Breast epithelium (tissue), 4 donors: ENCODE measurements at regions not wholly inside any gene's neighbourhood (a gene's known extent, or its start where the extent isn't known, plus 50 kb on each side); places are given as distances from the start of the nearest gene placed in this dataset.

ENCODE experiments used
- DNase-seq, 2 donors: peaks; one replicate each; pipeline ENCODE4 v3.0.0-alpha.2; 2019; ENCODE audit warnings: low spot score in 2 of 2
- H3K27ac ChIP-seq, 2 donors: fragments of 200-600 bp; sonication (generic) in 1 of 2; one replicate each; pipeline ENCODE4 v1.5.1; 2016 to 2019; ENCODE audit warnings: mild to moderate bottlenecking in 1 of 2
- H3K27me3 ChIP-seq, 2 donors: fragments of 200-600 bp; sonication (generic) in 1 of 2; one replicate each; pipeline versions ENCODE4 v1.5.1 to v1.6.0; 2017 to 2019; ENCODE audit warnings: control low read depth in 1 of 2, mild to moderate bottlenecking in 1 of 2
- H3K36me3 ChIP-seq: fragments of 200-600 bp; one replicate; pipeline ENCODE4 v1.5.1; 2019
- H3K4me1 ChIP-seq, 2 donors: fragments of 200-600 bp; sonication (generic); one replicate each; pipeline ENCODE4 v1.5.1; 2016 to 2019; ENCODE audit warnings: control low read depth in 1 of 2
- H3K4me3 ChIP-seq, 3 donors: fragments of 200-600 bp; sonication (generic); 1 replicate in 2 of 3; 2 replicates in 1 of 3; pipeline ENCODE4 v1.5.1; 2016 to 2019; ENCODE audit warnings: mild to moderate bottlenecking in 3 of 3, moderate library complexity in 2 of 3
- H3K9me3 ChIP-seq, 2 donors: fragments of 200-600 bp; sonication (generic) in 1 of 2; one replicate each; pipeline ENCODE4 v1.5.1; 2016 to 2019; ENCODE audit warnings: control low read depth in 1 of 2
- POLR2A ChIP-seq: fragments of 450-650 bp; IDR thresholded peaks from one replicate; pipeline ENCODE4 v1.6.1; 2016; ENCODE audit warnings: antibody characterized with exemption, mild to moderate bottlenecking, moderate library complexity
- POLR2AphosphoS5 ChIP-seq, 3 donors: sonication (generic); formaldehyde crosslinking; IDR thresholded peaks; one replicate each; pipeline ENCODE4 v1.6.1; 2017; ENCODE audit warnings: antibody characterized with exemption in 3 of 3
- intact Hi-C: fragments of 100-400 bp; cut with DNase I; formaldehyde crosslinking; loops from one replicate; pipeline ENCODE4 v1.15.1; 2023; ENCODE audit warnings: low total_unique reads
- TF ChIP-seq, protein P1 (sequence below), 3 donors: fragments of 450-650 bp; IDR thresholded peaks; one replicate each; pipeline ENCODE4 v1.5.1; 2016 to 2017; ENCODE audit warnings: antibody characterized with exemption in 3 of 3, mild to moderate bottlenecking in 3 of 3, moderate library complexity in 3 of 3

DNA sequence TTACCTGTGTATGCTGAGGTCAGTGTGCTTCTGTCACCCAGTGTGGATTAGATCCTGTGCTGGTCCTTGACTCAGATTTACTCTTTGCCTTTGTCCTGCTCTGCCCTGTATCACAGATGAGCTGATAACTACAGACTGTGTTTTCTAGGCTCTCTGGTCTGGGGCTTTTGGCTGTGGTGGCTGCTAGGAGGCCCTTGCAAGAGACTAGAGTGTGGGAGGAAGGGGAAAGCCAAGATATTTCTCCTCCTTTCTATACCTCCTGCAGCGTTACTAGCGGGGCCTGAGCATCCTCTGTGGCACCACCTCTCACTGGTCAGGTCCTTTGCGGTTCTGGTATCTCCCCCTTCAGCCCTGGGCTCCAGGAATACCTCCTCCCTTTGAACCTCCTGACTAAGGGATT, 282.3 kb upstream of the TBC1D5 start:
- intact Hi-C loops = no loop called here
- TF ChIP-seq, protein P1, sequence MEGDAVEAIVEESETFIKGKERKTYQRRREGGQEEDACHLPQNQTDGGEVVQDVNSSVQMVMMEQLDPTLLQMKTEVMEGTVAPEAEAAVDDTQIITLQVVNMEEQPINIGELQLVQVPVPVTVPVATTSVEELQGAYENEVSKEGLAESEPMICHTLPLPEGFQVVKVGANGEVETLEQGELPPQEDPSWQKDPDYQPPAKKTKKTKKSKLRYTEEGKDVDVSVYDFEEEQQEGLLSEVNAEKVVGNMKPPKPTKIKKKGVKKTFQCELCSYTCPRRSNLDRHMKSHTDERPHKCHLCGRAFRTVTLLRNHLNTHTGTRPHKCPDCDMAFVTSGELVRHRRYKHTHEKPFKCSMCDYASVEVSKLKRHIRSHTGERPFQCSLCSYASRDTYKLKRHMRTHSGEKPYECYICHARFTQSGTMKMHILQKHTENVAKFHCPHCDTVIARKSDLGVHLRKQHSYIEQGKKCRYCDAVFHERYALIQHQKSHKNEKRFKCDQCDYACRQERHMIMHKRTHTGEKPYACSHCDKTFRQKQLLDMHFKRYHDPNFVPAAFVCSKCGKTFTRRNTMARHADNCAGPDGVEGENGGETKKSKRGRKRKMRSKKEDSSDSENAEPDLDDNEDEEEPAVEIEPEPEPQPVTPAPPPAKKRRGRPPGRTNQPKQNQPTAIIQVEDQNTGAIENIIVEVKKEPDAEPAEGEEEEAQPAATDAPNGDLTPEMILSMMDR (IDR thresholded peaks at IDR 0.05) = no peak
- TF ChIP-seq POLR2A (no peak), POLR2AphosphoS5 (IDR thresholded peaks at IDR 0.05) (no peak)
- Histone ChIP-seq H3K4me3 (no peak overlapping the region), H3K9me3 (no peaks in the 10 kb centered on the region), H3K27me3 (no peaks in the 10 kb centered on the region), H3K27ac (no peak overlapping the region), H3K36me3 (no peaks in the 10 kb centered on the region), H3K4me1 (no peaks in the 10 kb centered on the region)
- no peak for DNase-seq

DNA sequence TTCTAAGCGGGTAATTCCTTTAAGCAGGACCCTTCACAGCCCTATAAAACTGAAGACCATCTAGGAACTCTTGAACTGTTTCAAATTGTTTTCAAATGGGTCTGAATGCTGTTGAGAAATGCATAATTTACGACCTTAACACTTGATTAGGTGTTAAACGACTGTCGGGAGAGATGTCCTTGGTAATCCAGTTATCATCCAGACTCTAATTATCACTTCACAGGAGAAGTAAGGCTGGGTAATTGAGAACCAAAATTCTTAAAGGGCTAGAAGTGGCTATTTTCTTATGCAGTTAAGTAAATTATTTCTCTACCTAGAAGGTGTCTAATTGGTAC, 276.7 kb upstream of the TBC1D5 start:
- H3K36me3 ChIP-seq = no peaks in the 10 kb centered on the region
- no peak for DNase-seq
- H3K27ac ChIP-seq = no peak overlapping the region
- H3K4me1 ChIP-seq = no peaks in the 10 kb centered on the region
- no peaks in the 10 kb centered on the region for H3K27me3 ChIP-seq
- intact Hi-C loops = no loop called here
- no peaks in the 10 kb centered on the region for H3K9me3 ChIP-seq
- TF ChIP-seq, protein P1 (IDR thresholded peaks at IDR 0.05) = no peak
- TF ChIP-seq POLR2A (no peak), POLR2AphosphoS5 (IDR thresholded peaks at IDR 0.05) (no peak)
- no peak overlapping the region for H3K4me3 ChIP-seq

DNA sequence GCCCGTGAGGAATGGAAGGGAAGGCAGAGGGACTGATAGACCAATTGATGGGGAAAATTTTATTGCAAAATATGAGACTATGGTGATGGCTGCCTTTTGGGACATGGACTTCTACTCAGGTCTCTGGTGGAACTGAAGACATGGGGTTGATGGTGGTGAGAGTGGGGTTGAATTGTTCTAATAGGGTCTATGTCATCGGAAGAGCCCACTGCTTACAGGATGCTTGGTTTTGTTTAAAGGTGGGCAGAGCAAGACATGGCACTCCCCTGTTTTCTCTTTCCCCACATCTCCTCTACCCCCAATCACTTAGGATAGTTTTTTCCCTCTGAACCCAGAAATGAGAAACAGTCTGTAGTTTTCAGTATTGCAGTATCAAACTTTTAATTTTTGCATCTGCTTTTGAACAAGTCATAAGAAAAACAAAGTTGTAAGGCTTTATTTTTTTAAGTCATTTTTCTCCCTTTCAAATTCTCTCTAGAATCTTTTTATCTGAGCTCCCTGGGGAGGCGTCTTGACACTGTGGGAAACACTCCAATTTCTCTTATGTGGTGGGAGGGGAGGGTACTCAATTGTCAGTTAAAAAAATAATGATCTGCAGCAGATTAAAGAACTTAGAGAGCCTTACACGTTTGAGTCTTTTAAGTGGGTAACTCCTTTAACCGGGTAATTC, 276.2 kb upstream of the TBC1D5 start:
- TF ChIP-seq POLR2A (no peak), POLR2AphosphoS5 (IDR thresholded peaks at IDR 0.05) (no peak)
- TF ChIP-seq, protein P1 (IDR thresholded peaks at IDR 0.05) = no peak
- no peaks in the 10 kb centered on the region for H3K9me3 ChIP-seq
- no peak overlapping the region for H3K4me3 ChIP-seq
- H3K27me3 ChIP-seq = no peaks in the 10 kb centered on the region
- no peak overlapping the region for H3K27ac ChIP-seq
- DNase-seq = no peak
- H3K36me3 ChIP-seq = no peaks in the 10 kb centered on the region
- intact Hi-C loops = no loop called here
- H3K4me1 ChIP-seq = no peaks in the 10 kb centered on the region

DNA sequence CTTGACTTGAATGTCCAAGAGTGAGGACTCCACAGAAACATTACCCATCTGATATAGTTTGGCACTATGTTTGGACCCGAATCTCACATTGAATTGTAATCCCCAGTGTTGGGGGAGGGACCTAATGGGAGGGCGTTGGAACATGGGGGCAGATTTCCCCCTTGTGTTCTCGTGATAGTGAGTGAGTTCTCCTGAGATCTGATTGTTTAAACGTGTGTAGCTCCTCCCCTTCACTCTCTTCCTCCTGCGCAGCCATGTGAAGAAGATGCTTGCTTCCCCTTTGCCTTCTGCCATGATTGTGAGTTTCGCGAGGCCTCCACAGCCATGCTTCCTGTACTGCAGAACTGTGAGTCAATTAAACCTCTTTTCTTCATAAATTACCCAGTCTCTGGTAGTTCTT, 273.9 kb upstream of the TBC1D5 start:
- no peaks in the 10 kb centered on the region for H3K36me3 ChIP-seq
- H3K9me3 ChIP-seq = no peaks in the 10 kb centered on the region
- H3K4me3 ChIP-seq = no peak overlapping the region
- no peaks in the 10 kb centered on the region for H3K4me1 ChIP-seq
- TF ChIP-seq, protein P1 (IDR thresholded peaks at IDR 0.05) = no peak
- TF ChIP-seq POLR2AphosphoS5 (IDR thresholded peaks at IDR 0.05) (no peak), POLR2A (no peak)
- no peaks in the 10 kb centered on the region for H3K27me3 ChIP-seq
- H3K27ac ChIP-seq = no peak overlapping the region
- no peak for DNase-seq
- intact Hi-C loops = no loop called here

DNA sequence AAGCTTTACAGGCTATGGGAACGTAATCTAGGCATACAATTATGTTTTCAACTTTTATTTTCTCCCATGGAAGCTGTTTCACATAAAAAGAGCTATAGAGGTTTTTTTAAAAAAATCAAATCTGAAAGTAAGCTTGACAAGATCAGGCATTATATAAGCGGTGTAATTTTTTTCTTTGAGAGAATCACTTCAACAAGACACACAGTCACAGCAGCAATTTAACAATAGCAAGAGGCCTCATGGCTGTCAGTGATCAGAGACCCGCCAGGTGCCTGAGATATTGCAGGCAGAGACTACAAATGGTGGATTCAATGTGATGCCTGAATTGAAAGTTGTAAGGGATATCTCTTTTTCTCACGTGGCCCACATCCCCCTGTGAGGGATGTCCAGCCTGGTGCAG, 270.5 kb upstream of the TBC1D5 start:
- DNase-seq = no peak
- Histone ChIP-seq H3K4me3 (no peak overlapping the region), H3K36me3 (no peaks in the 10 kb centered on the region), H3K9me3 (no peaks in the 10 kb centered on the region), H3K27me3 (no peaks in the 10 kb centered on the region), H3K4me1 (no peaks in the 10 kb centered on the region), H3K27ac (no peak overlapping the region)
- intact Hi-C loops = no loop called here
- TF ChIP-seq, protein P1 (IDR thresholded peaks at IDR 0.05) = no peak
- TF ChIP-seq POLR2A = no peak
- no peak for TF ChIP-seq POLR2AphosphoS5 (IDR thresholded peaks at IDR 0.05)
